Testis (tissue), 2 donors: ENCODE measurements at regions not wholly inside any gene's neighbourhood (a gene's known extent, or its start where the extent isn't known, plus 50 kb on each side); places are given as distances from the start of the nearest gene placed in this dataset.

Experiments used
- DNase-seq: peaks from one replicate; pipeline ENCODE4 v3.0.0-alpha.2; 2019
- H3K27ac ChIP-seq, 2 donors: fragments of 200-600 bp; sonication (generic); one replicate each; pipeline ENCODE4 v1.5.1; 2019
- H3K27me3 ChIP-seq: fragments of 200-600 bp; sonication (generic); one replicate; pipeline ENCODE4 v1.5.1; 2019
- H3K36me3 ChIP-seq: fragments of 200-600 bp; sonication (generic); one replicate; pipeline ENCODE4 v1.5.1; 2017; ENCODE audit warnings: low read depth; ENCODE audit errors: missing control alignments
- H3K4me1 ChIP-seq: fragments of 200-600 bp; sonication (generic); one replicate; pipeline ENCODE4 v1.5.1; 2019
- H3K4me3 ChIP-seq, 2 donors: fragments of 200-600 bp; sonication (generic); one replicate each; pipeline ENCODE4 v1.5.1; 2017 to 2019
- H3K9me3 ChIP-seq: fragments of 200-600 bp; sonication (generic); one replicate; pipeline ENCODE4 v1.5.1; 2017
- CTCF ChIP-seq, 3 experiments: fragments of 450-650 bp in 2 of 3; fragments of 200-600 bp in 1 of 3; sonication (generic) in 1 of 3; IDR thresholded peaks; one replicate each; pipeline ENCODE4 v1.5.1; 2016 to 2019; ENCODE audit warnings: antibody characterized with exemption in 3 of 3, mild to moderate bottlenecking in 2 of 3, moderate library complexity in 1 of 3
- POLR2A ChIP-seq: fragments of 450-650 bp; IDR thresholded peaks from one replicate; pipeline ENCODE4 v1.6.1; 2017; ENCODE audit warnings: antibody characterized with exemption, mild to moderate bottlenecking, moderate library complexity
- WGBS, 2 donors: methylation state at CpG; one replicate each; pipeline ENCODE4 v1.1.5; 2018; 5-methylcytosine and 5-hydroxymethylcytosine counted together
- intact Hi-C: fragments of 100-400 bp; cut with DNase I; formaldehyde crosslinking; loops from one replicate; pipeline ENCODE4 v1.15.1; 2023; ENCODE audit warnings: low total_unique reads

DNA sequence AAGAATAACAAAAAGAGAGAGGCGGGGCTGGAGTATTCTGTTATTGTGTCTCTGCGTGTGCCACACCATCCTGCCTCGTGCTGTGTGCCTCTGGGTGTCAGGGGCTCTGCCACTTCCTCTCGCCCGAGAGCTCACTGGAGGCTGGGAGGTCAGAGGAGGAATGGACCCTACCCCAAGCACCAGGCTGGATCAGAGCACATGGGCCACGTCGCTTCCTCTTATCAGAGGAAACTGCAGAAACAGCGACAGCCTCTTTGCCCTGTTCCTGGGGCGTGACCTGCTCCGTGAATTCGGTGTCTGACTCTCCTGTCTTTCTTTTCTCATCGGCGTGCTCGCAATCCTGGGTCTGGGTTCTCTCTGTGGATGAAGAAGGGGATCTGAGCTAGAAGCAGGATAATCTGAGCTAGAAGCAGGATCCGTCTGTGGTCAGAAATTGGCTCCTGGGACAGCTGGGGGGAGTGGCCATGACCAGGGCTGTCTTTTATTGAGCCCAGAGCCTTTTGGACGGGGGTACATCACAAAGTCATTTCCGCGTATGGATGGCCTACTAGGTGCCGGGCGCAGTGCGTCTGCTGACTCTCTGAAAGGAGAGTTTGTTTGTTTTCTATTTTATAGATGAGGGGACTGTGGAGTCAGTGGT lies 150.3 kb upstream of the COL5A1 start:
- TF ChIP-seq CTCF (IDR thresholded peaks at IDR 0.05): no peak
- TF ChIP-seq POLR2A: no peak
- no peak for DNase-seq
- intact Hi-C loops: no loop called here
- no peak overlapping the region for H3K27ac ChIP-seq
- H3K9me3 ChIP-seq: no peaks in the 10 kb centered on the region
- H3K27me3 ChIP-seq: no peaks in the 10 kb centered on the region
- no peaks in the 10 kb centered on the region for H3K36me3 ChIP-seq
- H3K4me1 ChIP-seq: no peaks in the 10 kb centered on the region
- H3K4me3 ChIP-seq: no peak overlapping the region
- WGBS, 2 donors: 78 to 89% methylated on average over 21 of the region's 21 CpGs

DNA sequence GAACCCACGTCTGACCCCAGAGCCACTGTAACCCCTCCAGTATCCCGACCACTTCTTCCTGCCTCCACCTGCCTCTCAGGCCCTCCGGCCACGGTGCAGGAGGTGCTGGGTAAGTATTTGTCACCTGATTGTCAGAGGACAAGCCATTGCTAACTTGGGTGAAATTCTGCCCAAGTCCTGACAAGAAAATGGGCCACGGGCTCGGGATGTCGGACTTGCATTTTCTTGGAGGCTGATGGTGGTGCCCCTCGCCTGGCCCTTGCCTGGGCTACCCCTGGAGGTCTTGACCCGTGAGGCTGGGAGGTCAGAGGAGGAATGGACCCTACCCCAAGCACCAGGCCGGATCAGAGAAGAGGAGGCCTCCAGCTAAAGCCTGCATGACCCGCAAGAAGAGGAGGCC lies 149.7 kb upstream of the COL5A1 start:
- TF ChIP-seq POLR2A: no peak
- no peak for TF ChIP-seq CTCF (IDR thresholded peaks at IDR 0.05)
- Histone ChIP-seq H3K9me3 (no peaks in the 10 kb centered on the region), H3K36me3 (no peaks in the 10 kb centered on the region), H3K4me3 (no peak overlapping the region), H3K27me3 (no peaks in the 10 kb centered on the region), H3K27ac (no peak overlapping the region), H3K4me1 (no peaks in the 10 kb centered on the region)
- DNase-seq: no peak
- WGBS, 2 donors: 71 to 86% methylated on average over 6 to 11 of the region's 11 CpGs
- intact Hi-C loops: no loop called here

DNA sequence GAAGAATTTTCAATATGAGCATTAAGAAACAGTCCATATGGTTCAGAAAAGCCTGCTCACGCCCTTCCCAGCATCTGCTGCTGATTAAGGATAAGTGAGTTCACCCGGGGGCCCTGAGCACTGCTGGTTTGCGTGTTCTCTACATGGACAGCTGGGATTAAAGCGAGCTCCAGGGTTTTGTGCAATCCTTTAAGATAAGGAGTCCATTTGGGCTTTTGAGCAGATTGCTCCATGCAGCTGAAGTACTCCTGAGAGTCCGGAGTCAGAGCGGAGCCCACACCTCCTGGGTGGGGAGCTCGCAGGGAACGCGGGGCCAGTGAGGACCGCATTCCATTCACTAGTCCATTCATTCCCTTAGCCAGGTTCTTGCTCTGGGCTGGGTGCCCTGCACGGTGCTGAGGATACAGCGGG lies 149.3 kb upstream of the COL5A1 start:
- H3K36me3 ChIP-seq: no peaks in the 10 kb centered on the region
- intact Hi-C loops: no loop called here
- H3K27ac ChIP-seq: no peak overlapping the region
- H3K4me1 ChIP-seq: no peaks in the 10 kb centered on the region
- H3K9me3 ChIP-seq: no peaks in the 10 kb centered on the region
- TF ChIP-seq CTCF (IDR thresholded peaks at IDR 0.05) (no peak), POLR2A (no peak)
- 50 to 55% methylated on average over 12 of the region's 12 CpGs for WGBS, 2 donors
- H3K27me3 ChIP-seq: no peaks in the 10 kb centered on the region
- H3K4me3 ChIP-seq: no peak overlapping the region
- peak; percentile 78 for DNase-seq

- no peak overlapping the region for H3K4me3 ChIP-seq
- no peaks in the 10 kb centered on the region for H3K36me3 ChIP-seq
- intact Hi-C loops: no loop called here
- no peaks in the 10 kb centered on the region for H3K27me3 ChIP-seq
- H3K9me3 ChIP-seq: no peaks in the 10 kb centered on the region
- DNase-seq: no peak
- H3K27ac ChIP-seq: no peak overlapping the region
- no peak for TF ChIP-seq CTCF (IDR thresholded peaks at IDR 0.05)
- TF ChIP-seq POLR2A: no peak
- no peaks in the 10 kb centered on the region for H3K4me1 ChIP-seq
- whole genome bisulfite sequencing, 2 donors: 45 to 60% methylated on average over 17 to 21 of the region's 21 CpGs
Observed at GRCh38 chr9:134492721-134493460, 148.7 kb upstream of the COL5A1 start.
